DMS 273 treated with DMSO at 0.1 percent for 48 hours (cell line): ENCODE measurements at regions not wholly inside any gene's neighbourhood (a gene's known extent, or its start where the extent isn't known, plus 50 kb on each side); places are given as distances from the start of the nearest gene placed in this dataset.
A peak's percentile ranks its signal among the peaks of the same experiment; 100 is the strongest.
"Not testable (repeated sequence)": the region's sequence is repeated elsewhere in the genome, so short reads cannot be mapped to it uniquely, and the experiment has no call there.

Source experiments
- DNase-seq: peaks from one replicate; lab custom pipeline; 2025; lab: John Stamatoyannopoulos, UW

DNA sequence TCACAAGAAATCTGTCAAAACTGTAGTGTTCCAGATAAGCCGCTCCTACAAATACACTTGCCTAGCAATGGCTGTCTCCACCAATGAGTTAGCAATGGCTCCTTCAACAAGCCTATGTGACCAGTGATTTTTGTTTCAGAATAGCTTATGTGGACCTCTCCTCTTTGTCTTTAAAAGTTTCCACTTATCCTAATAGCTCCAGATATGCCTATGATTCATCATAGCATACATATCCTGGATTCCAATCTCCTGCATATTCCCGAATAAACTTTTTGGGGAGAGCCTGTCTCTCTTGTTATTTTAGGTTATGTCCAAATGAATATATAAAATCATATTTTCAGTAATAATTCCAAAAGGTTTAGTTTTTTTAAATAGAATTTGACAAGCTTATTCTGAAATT, 510.6 kb downstream of the ARL4A start:
- DNase-seq: no peak

GRCh38 chr7:13198727-13199126, 511.3 kb downstream of the ARL4A start:
- no peak for DNase-seq

DNA sequence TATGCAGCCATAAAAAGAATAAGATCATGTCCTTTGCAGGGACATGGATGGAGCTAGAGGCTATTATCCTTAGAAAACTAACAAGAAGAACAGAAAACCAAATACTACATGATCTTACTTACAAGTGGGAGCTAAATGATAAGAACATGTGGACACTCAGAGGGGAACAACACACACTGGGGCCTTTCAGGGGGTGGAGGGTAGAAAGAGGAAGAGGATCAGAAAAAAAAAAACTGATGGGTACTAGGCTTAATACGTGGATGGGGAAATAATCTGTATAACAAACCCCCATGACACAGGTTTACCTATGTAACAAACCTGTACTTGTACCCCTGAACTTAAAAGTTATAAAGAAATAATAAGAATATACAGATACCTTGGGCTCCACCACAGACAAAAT, 514.2 kb downstream of the ARL4A start:
- no peak for DNase-seq

DNA sequence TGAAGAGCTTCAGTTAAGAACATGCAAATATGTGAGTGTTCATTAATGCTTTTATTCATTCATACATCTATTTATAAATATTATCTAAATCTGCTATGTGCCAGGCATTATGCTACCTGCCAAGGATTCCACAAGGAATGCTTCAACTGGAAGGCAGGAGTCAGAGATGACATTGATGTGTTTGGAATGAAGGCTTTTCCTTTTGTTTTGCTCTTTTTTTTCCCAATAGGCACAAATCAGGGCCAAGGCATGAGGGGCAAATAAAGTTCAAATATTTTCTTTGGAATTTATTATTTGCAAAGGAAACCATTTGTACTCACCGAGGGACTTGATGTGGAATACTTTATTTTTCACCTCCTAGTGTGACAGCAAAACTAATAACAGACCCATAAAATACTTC, 530.3 kb downstream of the ARL4A start:
- DNase-seq: no peak

- no peak for DNase-seq
These were observed 537.6 kb downstream of the ARL4A start for GRCh38 chr7:13225068-13225467.

GRCh38 chr7:13226385-13226784, 539.0 kb downstream of the ARL4A start:
- no peak for DNase-seq

GRCh38 chr7:13231216-13231615, 543.8 kb downstream of the ARL4A start:
- DNase-seq: no peak

- DNase-seq: no peak
These were observed 548.0 kb downstream of the ARL4A start for GRCh38 chr7:13235436-13235835.

GRCh38 chr7:13236026-13236425, 548.6 kb downstream of the ARL4A start:
- DNase-seq: no peak

GRCh38 chr7:13240349-13240748, 552.9 kb downstream of the ARL4A start:
- no peak for DNase-seq

GRCh38 chr7:13241416-13241815, 554.0 kb downstream of the ARL4A start:
- no peak for DNase-seq

GRCh38 chr7:13257661-13258060, 570.2 kb downstream of the ARL4A start:
- DNase-seq: no peak

DNA sequence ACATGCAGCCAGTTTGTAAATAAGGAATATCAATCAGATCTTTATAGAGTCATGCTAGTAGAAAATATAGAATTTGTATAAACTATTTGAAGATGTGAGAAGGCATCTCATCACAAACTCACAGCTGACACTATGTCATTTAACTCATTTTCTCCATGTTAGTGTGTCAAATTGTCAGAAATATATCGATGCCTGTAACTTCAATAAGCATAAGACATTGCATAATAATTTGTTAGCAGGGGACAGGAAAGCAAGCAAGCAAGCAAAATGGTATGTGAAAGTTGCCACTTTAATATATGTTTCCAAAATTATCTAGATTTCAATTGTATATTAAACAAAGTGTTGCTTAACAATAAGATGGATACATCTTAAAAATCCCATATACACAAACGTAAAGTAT, 571.0 kb downstream of the ARL4A start:
- DNase-seq: no peak

DNA sequence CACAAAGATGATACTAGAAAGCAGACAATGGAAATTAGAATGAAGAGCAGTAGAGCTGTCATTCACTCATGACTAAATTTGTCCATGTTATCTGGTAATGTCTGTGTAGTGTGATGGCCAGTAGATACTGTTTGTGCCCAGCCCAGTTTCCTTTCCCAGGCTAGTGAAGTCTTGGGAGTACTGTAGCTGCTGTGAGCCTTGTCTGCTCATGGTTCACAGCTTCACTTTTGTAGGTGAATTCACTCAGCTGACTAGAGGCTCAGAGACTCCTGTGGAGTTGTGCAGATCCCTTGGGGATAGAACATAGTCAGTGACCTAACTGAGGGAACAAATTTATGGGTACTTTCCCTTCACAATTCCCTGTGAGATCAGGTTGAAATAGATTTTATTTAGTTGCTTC, 572.5 kb downstream of the ARL4A start:
- no peak for DNase-seq

GRCh38 chr7:13262929-13263530, 575.6 kb downstream of the ARL4A start:
- DNase-seq: peak; percentile 35

DNA sequence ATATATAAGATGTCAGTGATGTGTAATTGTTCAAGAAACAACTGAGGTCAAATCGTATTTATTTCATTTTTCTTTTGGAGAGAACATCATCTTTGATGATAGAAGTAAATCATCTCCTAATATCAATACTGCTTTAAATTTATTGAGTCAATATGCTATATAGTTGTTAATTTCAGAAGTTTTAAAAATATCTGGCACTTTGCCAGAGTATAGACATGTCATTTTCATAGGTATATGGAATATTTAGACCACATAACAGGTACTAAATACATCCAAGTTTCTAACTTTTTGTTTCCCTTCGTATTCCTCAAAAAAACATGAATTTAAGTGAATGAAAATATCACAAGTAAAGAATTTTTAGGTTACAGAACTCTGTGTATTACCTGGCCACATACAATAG, 577.8 kb downstream of the ARL4A start:
- no peak for DNase-seq

- DNase-seq: not testable (repeated sequence)
These were observed 586.8 kb downstream of the ARL4A start for GRCh38 chr7:13274205-13274604.

DNA sequence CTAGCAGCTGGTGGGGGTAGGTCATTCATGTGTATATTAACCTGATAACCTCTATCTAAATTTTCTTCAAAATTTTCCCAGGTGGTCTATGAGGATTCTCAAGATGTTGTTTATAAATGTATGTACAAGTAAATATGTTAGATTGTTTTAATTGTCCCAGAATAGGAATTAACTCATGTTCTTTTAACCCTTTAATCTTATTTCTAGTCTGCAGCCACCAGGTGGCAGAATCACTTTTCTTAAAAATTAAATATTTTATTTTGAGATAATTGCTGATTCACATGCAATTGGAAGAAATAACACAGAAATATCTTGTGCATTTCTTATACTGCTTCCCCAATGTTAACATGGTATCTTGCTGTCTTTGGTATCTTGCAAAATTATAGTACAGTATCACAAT, 589.5 kb downstream of the ARL4A start:
- DNase-seq: no peak

- no peak for DNase-seq
These were observed 590.6 kb downstream of the ARL4A start for GRCh38 chr7:13278020-13278419.

DNA sequence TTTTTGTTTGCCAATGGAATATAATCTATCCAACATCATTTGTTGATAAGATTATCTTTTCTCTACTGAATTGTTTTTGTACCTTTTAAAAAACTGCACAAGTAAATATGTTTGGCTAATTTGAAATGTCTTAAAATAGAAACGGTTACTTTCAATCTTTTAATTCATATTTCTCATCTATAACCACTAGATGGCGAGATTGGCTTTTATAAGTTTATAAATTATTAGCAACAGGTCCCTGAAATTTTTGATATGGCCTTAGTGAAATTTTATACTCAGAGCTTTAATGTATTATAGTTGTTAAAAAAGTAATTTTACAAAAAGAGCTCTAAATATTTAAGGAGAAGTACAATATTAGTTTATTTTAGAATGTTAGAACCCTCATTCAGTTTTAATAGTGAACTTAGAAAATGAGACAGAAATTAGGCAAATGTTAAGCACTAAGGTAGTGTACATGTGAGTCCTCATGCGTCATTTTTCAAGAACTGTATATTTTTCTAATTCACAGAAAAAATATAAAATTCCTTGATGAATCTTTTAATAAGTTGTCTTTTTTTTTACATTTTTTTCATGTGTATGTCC, 592.5 kb downstream of the ARL4A start:
- no peak for DNase-seq

DNA sequence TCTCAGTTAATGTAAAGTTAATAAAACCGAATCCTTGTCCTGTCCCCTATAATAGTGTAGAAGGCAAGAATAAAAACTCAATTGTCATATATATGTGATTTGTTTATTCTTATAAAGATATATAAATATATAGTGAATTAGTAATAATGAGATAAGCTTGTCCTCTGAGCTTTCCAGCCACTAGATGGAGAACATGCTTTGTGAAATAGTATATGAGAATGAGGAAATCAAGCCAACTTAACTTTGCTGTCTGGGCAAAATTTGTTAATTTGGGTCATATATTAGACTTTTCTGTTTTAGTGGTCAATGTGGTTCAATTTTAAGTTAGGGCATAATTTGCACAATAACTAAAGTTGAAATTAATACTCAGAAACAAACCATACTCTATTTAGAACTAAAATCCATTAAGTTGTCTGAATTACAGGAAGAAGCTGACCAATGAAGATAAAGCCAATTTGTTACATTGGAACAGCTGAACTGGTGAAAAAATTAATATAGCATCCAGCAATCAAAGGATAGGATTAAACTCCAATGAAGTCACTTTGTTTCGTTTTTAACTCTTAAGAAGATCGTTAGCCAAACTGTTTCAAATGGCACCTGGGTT, 595.0 kb downstream of the ARL4A start:
- peak; percentile 16 for DNase-seq

- DNase-seq: no peak
These were observed 599.5 kb downstream of the ARL4A start for GRCh38 chr7:13286916-13287315.

GRCh38 chr7:13288516-13288915, 601.1 kb downstream of the ARL4A start:
- no peak for DNase-seq

DNA sequence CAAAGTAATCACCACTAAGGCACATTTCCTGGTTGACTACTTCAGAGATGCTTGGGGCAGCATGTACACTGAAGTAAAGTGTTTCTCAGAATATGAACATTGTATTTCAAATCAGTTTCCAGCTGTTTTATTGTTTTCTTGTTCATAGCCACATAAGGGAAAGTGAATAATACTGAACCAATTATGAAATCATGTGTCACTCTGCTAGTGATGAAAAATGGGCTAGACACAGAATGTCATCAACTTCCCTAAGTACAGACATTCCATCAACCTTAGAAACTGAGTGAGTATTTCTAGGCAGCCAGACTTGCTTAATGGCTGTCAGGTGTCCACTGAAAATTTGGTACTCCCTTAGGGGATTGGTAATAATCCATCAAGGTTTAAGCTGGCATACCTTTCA, 603.5 kb downstream of the ARL4A start:
- no peak for DNase-seq
